H1 (cell line): ENCODE measurements at regions not wholly inside any gene's neighbourhood (a gene's known extent, or its start where the extent isn't known, plus 50 kb on each side); places are given as distances from the start of the nearest gene placed in this dataset.

Source experiments
- TF ChIP-seq, protein P1 (sequence below): fragments of 300-600 bp; sonication (generic); IDR thresholded peaks from 2 replicates; pipeline ENCODE4 v1.7.1; 2012; ENCODE audit warnings: low read length, moderate library complexity, mild to moderate bottlenecking, inconsistent platforms; ENCODE audit not compliant: insufficient replicate concordance

DNA sequence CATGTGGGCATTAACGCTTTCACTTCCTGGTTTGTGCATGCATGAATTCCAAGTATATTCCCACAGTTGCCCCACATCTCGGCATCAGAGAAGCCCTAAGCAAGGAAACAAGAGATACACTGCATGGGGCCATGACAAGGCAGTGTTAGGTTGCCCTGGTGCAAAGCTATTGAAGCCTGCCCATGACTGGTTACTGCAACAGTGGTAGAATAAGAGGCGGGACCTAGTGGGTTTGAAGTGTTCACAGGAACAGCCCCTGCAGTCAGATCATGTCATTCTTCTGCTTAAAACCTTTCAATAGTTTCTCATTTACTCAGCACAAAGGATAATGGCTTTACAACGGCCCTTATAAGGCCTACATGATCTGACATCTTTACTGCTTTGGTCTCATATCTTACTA lies 80.9 kb upstream of the TOPAZ1 start (continued):
- TF ChIP-seq, protein P1, sequence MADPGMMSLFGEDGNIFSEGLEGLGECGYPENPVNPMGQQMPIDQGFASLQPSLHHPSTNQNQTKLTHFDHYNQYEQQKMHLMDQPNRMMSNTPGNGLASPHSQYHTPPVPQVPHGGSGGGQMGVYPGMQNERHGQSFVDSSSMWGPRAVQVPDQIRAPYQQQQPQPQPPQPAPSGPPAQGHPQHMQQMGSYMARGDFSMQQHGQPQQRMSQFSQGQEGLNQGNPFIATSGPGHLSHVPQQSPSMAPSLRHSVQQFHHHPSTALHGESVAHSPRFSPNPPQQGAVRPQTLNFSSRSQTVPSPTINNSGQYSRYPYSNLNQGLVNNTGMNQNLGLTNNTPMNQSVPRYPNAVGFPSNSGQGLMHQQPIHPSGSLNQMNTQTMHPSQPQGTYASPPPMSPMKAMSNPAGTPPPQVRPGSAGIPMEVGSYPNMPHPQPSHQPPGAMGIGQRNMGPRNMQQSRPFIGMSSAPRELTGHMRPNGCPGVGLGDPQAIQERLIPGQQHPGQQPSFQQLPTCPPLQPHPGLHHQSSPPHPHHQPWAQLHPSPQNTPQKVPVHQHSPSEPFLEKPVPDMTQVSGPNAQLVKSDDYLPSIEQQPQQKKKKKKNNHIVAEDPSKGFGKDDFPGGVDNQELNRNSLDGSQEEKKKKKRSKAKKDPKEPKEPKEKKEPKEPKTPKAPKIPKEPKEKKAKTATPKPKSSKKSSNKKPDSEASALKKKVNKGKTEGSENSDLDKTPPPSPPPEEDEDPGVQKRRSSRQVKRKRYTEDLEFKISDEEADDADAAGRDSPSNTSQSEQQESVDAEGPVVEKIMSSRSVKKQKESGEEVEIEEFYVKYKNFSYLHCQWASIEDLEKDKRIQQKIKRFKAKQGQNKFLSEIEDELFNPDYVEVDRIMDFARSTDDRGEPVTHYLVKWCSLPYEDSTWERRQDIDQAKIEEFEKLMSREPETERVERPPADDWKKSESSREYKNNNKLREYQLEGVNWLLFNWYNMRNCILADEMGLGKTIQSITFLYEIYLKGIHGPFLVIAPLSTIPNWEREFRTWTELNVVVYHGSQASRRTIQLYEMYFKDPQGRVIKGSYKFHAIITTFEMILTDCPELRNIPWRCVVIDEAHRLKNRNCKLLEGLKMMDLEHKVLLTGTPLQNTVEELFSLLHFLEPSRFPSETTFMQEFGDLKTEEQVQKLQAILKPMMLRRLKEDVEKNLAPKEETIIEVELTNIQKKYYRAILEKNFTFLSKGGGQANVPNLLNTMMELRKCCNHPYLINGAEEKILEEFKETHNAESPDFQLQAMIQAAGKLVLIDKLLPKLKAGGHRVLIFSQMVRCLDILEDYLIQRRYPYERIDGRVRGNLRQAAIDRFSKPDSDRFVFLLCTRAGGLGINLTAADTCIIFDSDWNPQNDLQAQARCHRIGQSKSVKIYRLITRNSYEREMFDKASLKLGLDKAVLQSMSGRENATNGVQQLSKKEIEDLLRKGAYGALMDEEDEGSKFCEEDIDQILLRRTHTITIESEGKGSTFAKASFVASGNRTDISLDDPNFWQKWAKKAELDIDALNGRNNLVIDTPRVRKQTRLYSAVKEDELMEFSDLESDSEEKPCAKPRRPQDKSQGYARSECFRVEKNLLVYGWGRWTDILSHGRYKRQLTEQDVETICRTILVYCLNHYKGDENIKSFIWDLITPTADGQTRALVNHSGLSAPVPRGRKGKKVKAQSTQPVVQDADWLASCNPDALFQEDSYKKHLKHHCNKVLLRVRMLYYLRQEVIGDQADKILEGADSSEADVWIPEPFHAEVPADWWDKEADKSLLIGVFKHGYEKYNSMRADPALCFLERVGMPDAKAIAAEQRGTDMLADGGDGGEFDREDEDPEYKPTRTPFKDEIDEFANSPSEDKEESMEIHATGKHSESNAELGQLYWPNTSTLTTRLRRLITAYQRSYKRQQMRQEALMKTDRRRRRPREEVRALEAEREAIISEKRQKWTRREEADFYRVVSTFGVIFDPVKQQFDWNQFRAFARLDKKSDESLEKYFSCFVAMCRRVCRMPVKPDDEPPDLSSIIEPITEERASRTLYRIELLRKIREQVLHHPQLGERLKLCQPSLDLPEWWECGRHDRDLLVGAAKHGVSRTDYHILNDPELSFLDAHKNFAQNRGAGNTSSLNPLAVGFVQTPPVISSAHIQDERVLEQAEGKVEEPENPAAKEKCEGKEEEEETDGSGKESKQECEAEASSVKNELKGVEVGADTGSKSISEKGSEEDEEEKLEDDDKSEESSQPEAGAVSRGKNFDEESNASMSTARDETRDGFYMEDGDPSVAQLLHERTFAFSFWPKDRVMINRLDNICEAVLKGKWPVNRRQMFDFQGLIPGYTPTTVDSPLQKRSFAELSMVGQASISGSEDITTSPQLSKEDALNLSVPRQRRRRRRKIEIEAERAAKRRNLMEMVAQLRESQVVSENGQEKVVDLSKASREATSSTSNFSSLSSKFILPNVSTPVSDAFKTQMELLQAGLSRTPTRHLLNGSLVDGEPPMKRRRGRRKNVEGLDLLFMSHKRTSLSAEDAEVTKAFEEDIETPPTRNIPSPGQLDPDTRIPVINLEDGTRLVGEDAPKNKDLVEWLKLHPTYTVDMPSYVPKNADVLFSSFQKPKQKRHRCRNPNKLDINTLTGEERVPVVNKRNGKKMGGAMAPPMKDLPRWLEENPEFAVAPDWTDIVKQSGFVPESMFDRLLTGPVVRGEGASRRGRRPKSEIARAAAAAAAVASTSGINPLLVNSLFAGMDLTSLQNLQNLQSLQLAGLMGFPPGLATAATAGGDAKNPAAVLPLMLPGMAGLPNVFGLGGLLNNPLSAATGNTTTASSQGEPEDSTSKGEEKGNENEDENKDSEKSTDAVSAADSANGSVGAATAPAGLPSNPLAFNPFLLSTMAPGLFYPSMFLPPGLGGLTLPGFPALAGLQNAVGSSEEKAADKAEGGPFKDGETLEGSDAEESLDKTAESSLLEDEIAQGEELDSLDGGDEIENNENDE: no peak
